DMS114 treated with DMSO at 0.1 percent for 48 hours (cell line): ENCODE measurements at regions not wholly inside any gene's neighbourhood (a gene's known extent, or its start where the extent isn't known, plus 50 kb on each side); places are given as distances from the start of the nearest gene placed in this dataset.
"Not testable (repeated sequence)": the region's sequence is repeated elsewhere in the genome, so short reads cannot be mapped to it uniquely, and the experiment has no call there.

Experiments used
- DNase-seq: peaks from one replicate; lab custom pipeline; 2025; ENCODE audit not compliant: unreplicated experiment; lab: John Stamatoyannopoulos, UW

DNA sequence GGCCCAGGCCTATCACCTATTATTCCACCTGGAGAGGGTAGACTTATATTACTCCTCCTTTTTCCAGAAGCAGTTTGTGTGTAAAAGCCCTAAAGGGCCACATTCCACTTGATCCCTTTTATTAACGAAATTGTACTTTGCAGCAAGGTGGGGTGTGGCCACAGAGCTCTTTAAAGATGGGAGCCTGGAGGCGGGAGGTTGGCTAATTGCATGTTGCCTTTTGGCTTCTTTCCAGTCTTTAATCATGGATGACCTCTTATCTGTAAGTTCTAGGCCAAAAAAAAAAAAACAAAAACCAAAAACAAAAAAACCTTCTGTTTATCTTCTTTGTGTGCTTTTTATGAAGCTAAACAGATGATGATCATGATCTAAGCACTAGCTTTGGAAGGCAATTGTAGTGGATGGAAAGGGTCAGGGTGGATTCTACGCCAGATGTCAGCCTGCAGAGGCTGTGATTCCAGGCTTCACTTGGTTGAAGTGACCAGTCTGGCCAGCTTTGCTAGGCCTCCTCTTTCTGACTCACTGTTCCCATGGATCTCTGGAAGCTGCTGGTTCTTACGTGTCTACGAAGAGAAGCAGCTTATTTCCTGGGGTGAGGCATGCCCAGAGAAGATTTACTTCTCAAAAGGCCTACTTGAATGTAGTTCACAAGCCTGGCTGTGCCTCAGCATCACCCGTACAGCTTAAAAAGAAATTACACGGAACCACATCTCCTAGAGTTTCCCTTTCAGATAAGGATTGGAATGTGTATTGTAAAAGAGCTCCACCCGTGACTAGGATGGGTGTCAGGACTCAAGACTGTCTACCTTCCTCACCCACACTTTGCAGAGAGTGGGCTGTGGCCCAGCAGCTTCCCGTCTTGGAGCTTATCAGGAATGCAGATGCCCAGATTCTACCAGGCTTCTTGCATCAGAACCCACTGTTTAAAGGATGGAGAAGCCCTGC lies 330.9 kb upstream of the C2CD4B start:
- DNase-seq, result no peak

GRCh38 chr15:62497356-62497755 lies 332.3 kb upstream of the C2CD4B start:
- no peak for DNase-seq

DNA sequence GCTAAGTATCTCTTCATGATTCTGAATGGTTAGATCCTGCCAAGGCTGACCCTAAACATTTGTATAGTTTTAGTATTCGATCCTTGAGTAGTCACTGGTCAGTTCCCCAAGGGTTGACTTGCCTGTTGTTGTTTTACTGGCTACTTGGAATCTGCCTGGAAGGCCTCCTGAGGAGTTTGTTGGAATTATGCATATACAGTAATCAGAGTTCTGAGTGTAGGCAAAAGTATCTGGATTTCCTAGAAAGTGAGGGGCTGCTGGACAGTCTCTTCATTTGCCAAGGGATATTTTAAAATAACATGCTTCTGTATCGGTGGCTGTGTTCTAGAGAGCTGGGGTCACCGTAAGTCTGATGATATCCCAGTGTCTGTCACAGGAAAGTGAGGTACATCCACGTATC lies 333.2 kb upstream of the C2CD4B start:
- no peak for DNase-seq

GRCh38 chr15:62498712-62499111 lies 333.6 kb upstream of the C2CD4B start:
- DNase-seq, result no peak

- no peak for DNase-seq
Measured at GRCh38 chr15:62500325-62500724, 335.2 kb upstream of the C2CD4B start.

DNA sequence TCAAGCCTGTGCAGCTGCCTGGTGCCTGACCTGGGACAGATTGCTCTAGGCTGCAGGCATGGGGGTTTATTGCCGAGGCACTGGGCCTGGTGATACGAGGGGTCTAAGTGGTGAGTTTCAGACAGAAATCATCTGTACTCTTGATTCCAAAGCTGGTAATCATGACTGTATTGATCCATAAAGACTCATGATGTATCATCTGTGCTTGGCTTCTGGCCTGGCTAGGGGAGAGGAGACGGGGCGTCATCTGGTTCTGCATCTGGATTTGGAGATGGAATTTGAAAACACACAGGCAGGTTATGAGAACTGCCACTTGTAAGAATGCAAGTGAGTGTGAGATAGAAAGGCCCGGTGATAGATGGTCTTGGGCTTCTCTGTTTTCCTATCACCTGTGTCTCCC lies 337.4 kb upstream of the C2CD4B start:
- DNase-seq, result no peak

GRCh38 chr15:62503451-62503850 lies 338.4 kb upstream of the C2CD4B start:
- DNase-seq, result no peak

GRCh38 chr15:62505762-62506161 lies 340.7 kb upstream of the C2CD4B start:
- no peak for DNase-seq

DNA sequence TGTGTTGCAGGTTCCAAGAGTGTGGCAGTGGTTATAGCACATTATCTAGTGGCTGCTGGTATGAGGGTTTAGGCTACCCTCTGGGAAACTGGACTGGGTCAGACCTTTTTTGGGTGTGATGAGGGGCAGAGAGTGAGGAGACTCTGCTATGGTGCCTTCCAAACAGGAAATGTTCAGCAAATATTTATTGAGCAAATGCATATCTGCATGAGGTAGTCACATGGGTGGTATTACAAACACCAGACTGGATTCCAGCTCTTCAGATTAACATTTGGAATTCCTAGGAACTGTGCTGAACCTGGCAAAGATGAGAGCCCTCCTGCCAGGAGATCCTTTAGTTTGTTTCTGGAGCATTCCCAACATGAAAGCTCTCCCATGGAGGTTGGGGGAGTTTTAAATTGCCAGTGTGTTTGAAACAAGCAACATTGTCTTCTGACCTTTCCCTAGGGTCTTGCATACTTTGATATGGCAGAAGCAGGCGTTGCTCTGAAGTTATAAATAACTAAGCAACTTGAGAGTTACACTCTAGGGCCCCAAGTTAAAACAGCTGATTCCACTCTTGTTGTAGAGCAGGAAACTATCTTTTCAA lies 341.2 kb upstream of the C2CD4B start:
- DNase-seq, result no peak

DNA sequence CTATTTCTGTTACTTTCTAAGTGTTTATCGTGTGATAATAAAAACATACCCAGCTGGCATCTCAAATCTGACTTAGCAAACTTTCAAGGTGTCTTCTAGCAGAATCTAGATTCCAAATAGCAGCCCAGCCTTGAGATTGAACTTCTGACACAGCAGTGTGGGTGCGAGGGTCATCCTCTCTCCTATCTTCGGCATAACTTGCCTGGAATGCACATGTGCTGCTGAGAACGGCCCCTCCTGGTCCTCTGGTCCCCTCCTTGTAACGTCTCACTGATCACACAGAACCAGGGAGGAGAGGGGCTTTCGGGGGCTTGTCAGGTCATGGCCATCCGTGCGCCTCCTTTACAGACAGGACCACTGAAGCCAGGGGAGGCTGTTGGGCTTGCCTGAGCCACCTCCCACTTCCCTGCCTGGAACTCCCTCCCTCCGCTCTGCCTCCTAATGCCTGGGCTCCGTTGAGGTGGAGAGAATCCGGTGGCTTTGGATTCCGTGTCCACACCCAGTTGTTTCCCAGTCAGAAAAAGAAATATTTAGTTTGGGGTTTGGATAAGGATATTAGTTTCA lies 344.4 kb upstream of the C2CD4B start:
- no peak for DNase-seq

GRCh38 chr15:62510791-62511190 lies 345.7 kb upstream of the C2CD4B start:
- DNase-seq, result no peak

- DNase-seq, result no peak
Measured at GRCh38 chr15:62512904-62513303, 347.8 kb upstream of the C2CD4B start.

DNA sequence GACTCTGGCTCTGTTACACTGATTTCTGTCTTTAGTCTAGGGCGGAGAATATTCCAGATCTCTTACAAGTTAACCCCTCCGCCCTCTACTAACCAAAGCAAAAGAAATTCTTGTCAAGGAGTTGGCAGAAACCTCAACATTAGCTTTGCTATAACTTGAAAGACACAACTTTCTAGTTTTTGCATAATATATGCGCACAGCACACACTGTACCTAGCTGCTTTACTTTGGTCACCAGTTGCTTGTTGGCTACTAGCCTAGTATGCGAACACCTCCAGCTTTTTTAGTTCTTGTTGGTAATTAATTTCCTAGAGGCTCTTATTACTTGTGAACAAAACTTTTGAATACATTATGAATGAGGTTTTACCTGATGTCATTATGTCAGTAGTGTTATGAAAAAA lies 348.8 kb upstream of the C2CD4B start:
- no peak for DNase-seq

GRCh38 chr15:62515696-62516395 lies 350.8 kb upstream of the C2CD4B start:
- no peak for DNase-seq

DNA sequence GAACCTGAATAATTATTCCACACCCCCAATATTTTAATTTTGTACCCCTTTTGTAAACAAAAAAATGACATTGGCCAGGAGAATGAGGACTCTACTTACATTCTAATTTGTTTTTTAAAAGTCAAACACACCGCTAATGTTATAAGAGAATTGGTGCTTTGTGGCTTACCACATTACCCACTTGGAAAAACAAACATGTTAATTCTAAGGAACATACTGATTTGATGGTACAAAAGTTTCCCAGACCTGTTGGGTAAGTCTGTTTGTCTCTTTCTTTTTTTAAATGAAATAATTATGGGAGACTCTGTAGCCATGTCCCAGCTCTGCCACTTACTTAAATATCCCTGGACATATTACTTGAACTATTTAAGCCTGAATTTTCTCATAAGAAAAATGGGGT lies 352.5 kb upstream of the C2CD4B start:
- no peak for DNase-seq

- not testable (repeated sequence) for DNase-seq
Measured at GRCh38 chr15:62518666-62519065, 353.6 kb upstream of the C2CD4B start.

- DNase-seq, result no peak
Measured at GRCh38 chr15:62519900-62520299, 354.8 kb upstream of the C2CD4B start.

- no peak for DNase-seq
Measured at GRCh38 chr15:62520887-62521286, 355.8 kb upstream of the C2CD4B start.

- DNase-seq, result no peak
Measured at GRCh38 chr15:62521396-62521795, 356.3 kb upstream of the C2CD4B start.

GRCh38 chr15:62524848-62525247 lies 359.8 kb upstream of the C2CD4B start:
- no peak for DNase-seq

DNA sequence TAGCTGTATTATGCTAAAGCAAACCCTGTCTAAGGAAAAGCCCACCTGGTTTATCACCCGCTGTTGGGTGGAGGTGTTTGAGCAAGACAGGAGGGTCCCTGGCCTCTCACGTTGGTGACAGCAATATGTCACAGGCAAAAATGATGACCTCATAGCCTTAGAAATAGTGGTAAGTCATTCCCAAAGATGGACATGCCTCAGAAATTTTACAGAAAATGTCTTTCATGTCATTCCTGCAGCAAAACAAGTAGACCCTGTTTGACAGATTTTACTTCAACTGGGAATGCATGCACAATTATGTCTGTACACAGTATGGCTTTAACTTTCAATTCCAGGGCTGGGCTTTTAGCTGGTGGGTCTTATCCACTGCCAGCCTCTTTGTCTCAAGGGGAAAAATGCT lies 362.3 kb upstream of the C2CD4B start:
- DNase-seq, result no peak

- no peak for DNase-seq
Measured at GRCh38 chr15:62528505-62528904, 363.4 kb upstream of the C2CD4B start.
